Left hindlimb (tissue), 1 donor: ENCODE measurements at regions not wholly inside any gene's neighbourhood (a gene's known extent, or its start where the extent isn't known, plus 50 kb on each side); places are given as distances from the start of the nearest gene placed in this dataset.

Experiments
- DNase-seq: peaks from one replicate; pipeline ENCODE4 v3.0.0-alpha.2; 2018

DNA sequence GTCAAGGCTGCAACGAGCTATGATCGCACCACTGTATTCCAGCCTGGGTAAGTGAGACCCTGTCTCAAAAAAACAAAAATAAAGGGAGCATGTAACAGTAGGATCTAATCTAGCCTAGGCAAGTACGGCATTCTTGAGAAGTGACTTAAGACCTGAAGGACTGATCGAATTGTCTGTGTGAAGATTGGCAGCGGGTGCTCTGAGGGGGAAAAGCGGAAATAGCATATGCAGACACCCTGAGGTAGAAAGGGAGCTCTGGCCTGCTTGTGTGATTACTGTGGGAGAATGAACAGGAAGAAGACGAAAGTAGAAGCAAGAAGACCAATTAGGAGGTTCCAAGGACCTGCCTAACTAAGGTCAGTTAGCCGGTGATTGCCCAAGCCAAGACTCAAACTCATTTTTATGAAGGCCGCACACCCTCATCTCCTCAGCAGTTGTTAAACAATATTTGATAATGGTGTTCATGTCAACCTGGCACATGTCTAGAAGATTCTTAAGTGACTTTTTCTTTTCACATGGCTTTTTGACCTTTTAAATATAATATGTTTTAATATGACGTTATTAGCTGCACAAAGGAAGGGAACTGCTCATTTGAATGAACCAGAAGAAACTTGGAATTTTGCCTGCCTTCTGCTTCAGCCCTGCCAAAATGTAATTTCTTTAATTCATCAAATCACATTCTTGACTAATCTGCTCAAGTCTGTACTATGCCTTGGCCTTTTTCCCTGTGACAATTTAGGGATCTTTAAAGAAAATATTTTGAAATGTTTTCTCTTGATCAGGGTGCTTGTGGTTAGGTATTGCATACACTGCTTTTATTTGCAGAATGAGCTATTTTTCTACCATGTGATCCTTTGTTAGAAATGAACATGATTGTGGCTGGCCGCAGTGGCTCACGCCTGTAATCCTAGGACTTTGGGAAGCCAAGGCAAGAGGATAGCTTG is 289.2 kb upstream of the DMRT1 start:
- DNase-seq: no peak

DNA sequence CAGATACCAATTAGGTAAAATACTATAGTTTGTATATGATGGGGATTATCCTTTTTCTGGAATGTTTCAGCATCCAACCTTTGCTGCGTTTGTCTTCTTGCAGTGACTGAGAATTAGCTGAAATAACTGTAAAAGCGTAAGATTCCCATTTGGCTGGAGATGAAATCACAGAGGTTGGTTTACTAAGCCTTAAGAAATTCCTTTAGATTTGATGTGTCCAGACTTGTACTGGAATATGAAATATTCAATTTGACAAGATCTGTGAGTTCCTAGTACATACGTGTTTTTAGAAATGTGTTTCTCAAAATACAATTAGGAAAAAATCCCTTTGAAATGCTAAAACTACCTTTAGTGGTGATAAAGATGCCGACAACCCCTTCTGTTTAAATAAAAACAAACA is 286.0 kb upstream of the DMRT1 start:
- DNase-seq: no peak

DNA sequence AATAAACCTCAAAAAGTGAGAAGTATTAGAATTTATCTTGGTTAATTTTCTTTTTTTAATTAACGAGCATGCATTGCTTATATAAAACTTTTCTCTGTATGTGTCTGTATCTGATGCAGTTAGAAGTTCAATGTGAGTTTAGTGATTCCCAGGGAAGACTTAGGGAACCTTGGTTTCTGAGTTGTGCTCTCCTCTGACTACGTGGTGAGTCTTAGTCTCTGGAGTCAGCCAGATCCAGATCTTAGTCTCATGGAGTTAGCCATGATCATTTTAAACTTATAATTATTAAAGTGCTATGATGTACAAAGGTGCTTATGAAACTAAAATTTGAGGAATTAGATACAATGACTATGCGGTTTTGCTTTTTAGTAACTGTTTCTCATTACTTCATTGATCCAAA is 285.3 kb upstream of the DMRT1 start:
- no peak for DNase-seq

DNA sequence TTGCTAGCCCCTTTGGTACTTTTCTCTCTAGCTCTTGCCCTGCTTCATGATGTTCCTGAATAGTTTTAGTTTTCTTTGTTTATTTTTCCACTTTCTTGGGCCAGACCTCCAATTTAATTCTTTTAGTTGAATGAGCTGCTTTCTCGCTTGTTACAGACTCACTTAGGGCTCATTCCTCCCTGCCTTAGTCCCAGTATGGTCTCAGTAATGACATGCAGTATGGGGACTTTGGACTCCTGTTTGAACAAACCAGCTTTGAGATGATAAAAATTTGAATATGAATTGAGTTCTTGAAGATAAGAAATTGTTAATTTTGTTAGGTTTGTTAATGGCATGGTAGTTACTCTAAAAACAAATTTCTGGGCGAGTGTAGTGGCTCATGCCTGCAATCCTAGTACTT is 284.8 kb upstream of the DMRT1 start:
- no peak for DNase-seq

DNA sequence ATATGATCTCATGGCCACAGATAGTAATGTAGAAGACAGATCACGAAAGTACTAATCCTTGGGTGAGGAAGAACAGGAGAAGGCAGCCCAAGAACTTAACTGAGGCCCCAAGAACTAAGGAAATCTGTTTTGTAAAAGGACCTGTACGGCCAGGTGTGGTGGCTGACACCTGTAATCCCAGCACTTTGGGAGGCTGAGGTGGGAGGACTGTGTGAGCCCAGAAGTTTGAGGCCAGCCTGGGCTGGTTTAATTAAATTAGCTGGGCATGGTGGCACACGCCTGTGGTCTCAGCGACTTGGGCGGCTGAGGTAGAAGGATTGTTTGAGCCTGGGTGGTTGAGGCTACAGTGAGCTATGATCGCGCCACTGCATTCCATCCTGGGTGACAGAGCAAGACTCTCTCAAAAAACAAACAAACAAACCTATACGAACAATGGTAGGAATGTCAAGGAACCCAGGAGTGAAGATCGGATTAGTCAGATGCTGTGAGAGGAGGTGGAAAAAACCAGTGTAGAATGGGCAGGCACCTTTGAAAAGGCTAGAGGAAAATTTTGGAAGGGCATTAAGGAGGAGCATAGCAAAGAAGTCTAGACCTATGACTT is 283.8 kb upstream of the DMRT1 start:
- no peak for DNase-seq

DNA sequence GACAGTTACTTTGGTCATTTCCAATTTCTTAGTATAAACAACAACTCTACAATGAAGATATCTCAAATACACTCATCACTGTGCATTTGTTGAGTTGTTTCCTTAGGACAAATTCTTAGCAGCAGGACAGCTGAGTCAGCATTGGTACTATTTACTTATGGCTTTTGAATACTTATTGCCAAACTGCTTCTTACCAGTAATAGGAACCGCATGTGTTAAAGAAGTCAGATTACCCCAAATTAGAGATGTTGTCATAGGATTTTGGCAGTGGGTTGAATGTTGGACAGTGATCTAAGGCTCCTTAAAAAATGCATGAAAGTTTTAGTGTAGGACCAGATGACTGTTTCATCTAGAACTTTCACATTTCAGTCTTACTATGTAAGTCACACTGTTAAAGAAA is 280.1 kb upstream of the DMRT1 start:
- DNase-seq: no peak

DNA sequence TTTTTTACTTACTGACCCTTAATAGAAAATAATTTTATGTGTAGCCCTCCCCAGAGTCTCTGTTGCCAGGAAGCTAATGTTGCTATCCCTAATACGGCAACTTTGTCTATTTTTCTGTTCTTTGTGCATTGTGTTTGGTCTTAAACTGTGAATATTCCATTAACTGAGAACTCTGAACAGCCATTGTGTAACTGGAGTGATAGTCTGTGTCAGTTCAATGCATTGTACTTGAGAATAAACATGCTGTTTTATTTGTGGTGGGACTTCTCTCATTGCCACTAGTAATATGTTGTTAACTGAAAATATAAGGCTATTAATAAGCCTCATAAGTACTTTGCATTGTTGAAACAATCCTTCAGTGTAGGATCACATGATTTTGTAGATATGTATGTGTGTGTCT is 278.3 kb upstream of the DMRT1 start:
- DNase-seq: no peak

DNA sequence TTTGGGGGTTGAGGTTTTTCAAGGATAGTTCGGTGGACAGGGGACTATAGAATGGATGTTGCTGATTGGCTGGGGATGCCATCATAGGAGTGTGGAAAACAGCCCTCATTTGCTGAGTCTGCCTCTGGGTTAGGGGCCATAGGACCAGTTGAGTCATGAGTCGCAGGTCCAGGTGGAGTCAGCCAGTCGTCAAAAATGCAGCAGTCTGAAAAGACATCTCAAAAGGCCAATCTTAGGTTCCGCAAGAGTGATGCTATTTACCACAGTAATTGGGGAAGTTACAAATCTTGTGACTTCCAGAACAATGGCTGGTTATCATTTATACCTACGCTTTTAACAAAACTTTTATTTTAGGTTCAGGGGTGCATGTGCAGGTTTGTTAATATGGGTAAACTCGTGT is 276.0 kb upstream of the DMRT1 start:
- no peak for DNase-seq

DNA sequence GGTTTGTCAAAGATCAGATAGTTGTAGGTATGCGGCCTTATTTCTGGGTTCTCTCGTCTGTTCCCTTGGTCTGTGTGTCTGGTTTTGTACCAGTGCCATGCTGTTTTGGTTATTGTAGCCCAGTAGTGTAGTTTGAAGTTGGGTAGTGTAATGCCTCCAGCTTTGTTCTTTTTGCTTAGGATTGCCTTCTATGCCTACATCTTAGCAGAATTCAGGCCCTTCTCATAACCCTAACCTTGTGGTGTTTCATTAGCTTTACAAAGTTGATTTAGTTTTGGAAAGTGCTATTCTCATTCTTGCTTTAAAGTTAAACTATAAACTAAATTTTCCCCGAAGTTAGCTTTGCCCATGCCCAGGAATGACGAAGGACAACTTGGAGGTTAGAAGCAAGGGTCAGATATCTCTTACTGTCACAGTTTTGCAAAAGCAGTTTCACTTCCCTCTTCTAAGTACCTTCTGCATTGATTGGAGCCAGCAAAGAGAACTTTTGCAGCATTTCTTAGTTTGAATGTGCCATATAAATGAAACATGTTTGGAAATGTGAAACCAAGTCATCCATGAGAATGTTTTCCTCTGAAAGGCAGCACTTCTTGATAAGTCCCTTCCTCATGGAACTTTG is 274.3 kb upstream of the DMRT1 start:
- DNase-seq: no peak

DNA sequence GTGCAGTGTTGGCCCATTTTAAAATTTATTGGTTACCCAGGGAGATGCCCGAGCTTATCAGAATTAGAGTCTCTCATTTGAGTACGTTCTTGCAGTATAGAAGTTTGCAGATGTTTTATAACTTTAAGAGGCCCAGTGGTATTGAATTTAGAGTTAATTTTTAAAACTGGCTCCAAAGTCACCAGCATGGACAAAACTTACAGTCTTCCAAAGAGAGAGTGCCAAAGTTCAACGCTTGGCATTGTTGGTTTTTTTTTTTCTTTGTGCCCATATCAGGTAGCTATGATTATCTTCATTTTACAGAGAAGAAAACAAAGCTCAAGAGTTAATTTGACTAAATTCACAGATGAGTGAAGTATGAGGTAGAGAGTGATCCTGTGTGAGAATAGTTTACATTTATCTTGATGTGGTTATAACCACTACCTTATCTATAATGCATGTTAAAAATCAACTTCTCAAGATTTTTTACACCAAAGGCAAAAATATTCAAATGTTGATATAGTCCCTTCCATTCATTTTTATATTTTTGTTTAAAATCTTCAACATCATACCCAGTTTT is 273.7 kb upstream of the DMRT1 start:
- no peak for DNase-seq

DNA sequence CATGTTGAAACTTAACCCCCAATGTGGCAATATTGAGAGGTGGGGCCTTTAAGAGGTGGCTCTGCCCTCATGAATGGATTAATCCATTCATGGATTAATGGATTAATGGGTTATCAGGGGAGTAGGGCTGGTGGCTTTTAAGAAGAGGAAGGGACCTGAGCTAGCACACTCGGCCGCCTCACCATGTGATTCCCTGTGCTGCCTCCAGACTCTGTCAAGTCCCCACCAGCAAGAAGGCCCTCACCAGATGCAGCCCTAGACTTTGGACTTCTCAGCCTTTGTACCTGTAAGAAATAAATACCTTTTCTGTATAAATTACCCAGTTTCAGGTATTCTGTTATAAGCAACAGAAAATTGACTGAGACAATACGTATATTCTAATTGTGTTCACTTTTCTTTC is 272.2 kb upstream of the DMRT1 start:
- no peak for DNase-seq

DNA sequence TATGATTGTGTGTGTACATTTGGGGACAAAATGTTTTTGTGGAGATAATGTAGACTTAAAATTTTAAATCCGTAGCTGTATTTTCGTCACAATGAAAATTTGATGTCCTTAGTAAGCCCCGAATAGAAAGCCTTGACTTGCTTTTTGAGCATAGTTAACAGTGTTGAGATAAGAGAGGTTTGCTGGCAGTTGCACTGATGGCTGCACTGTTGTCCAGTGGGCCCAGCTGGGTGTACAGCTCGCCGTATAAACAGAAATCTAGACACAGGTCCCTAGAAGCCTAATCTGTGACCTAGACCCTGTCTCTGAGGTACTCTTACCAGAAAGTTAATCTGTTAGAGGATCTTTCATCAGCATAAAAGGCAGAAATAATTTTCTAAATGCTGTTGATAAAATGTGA is 271.3 kb upstream of the DMRT1 start:
- no peak for DNase-seq

DNA sequence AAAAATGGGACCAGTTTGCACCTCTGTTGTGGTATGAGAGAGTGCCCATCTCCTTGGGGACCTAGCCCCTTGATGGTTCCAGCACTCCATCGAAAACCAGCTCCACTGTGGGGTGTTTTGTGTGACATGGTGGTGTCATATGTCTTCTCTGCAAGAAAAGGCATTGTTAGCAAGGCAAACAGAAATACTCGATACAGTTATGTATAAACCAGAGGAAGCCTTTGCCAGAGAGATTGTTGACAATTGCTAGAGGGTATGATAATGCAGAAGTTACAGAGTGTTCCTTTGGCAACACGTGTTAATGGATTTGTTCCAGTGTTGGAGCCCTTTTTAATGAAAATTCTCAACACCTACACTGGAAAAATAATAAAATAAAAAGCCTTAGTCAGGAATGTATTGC is 270.4 kb upstream of the DMRT1 start:
- DNase-seq: no peak

DNA sequence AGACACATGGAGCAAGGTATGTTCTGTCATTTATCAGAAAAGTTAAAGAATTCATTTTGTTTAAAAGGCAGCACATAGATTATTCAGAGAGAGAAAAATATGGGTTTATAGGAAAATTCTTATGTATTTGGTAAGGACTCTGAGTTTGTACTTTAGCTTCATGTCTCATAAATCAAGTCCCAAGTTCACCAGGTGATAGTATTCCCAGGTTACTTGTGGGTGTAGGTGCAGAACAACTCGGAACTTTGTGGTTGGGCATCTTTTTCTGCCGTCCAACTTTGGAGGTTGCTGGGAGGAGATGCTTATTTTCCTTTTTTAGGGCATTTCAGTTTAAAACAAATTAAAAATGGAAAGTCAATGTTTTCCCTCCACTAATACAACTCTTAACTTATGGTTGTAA is 269.8 kb upstream of the DMRT1 start:
- no peak for DNase-seq

DNA sequence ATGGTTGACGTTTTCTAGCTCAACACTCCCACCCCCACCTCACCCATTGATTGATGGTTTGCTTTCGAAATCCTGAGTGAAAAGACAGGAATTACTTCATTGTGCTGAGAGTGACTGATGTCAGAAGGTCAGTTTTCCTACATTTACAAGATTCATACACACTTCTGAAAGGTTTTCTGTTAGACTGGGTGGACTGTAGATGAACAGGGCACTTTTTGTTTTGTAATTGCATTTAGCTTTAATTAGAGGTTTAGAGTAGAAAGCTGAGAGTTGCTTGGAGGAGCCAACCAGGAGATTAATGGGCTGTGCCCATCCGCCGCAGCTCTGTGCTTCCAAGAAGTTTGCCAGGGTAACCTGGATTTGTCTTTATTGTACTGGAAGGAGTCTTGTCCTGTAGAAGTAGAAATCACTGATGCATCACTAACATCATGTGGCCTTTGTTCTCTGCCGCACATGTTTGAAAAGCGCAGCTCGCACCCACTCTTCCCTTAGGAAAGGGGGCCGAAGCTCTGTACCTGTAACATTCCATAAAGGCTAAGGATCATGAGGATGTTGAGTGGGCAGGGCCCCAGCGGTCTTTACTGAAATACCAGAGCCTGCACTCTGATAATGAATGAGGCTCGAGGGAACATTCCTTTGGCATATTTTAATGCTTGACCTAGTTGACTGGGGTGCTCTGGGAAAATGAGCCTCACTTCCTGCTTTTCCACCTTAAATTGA is 267.6 kb upstream of the DMRT1 start:
- no peak for DNase-seq

DNA sequence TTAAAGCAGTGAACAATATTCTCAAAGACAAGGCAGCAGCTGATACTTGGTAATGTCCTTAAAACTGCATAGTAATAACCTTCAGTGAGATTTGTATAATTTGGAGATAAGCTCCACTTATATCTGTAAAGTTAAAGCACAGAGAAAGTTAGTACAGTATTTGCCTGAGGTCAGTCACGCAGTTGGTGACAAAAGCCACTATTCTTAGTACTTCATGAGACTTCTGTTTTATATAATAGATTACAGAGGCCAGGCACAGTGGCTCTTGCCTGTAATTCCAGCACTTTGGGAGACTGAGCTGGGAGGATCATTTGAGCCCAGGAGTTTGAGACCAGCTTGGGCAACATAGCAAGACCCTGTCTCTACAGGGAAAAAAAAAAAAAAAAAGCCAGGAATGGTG is 266.4 kb upstream of the DMRT1 start:
- no peak for DNase-seq

DNA sequence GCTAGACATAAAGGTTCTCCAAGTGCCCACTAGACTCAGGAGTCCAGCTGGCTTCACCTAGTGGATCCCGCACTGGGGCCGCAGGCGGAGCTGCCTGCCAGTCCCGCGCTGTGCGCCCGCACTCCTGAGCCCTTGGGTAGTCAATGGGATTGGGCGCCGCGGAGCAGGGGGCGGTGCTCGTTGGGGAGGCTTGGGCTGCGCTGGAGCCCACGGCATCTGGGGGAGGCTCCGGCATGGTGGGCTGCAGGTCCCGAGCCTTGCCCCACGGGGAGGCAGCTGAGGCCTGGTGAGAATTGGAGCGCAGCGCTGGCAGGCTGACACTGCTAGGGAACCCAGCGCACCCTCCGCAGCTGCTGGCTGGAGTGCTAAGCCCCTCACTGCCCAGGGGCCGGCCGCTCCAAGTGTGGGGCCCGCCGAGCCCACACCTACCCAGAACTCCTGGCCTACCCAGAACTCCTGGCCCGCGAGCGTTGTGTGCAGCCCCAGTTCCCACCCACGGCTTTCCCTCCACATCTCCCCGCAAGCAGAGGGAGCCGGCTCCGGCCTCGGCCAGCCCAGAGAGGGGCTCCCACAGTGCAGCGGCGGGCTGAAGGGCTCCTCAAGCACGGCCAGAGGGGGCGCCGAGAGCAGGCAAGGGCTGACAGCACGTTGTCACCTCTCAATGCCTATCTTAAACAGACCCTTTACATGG is 260.7 kb upstream of the DMRT1 start:
- no peak for DNase-seq

DNA sequence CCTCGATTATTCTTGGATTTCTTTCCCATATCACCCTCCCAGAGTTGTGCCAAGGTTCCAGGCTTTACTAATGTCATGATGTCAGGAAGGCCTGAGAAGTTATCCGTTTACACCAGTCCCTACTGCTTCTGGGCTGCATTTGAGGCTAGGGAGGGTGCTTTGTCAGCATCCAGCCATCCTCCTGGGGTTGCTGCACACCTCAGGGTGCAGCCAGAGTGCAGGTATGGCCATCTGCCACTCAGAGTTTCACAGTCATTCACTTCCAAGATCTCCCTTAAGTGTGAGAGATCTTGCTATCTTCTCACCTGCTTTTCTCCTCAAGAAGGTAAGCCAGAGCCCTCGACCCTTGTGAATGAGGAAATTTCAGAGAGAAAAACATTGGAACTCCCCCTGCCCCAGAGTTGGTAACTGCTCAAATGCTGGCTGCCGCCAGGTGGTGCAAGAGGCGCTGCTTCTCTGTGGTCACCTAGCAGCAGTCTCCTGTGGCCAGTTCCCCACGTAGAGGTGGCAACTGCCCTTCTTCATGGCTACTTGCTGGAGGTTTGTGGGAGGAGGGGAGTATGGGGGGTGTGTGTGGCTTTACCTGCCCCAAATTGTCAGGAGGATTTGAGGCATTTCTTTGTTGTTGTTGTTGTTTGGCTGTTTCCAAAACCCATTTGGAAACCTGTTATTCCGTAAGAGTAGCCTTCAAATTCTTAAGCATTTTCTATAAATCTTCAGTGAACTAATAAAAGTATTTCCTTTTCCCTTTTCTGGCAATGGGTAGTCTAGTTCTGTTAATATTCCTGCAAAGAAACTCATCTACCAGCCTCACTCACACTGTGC is 259.6 kb upstream of the DMRT1 start:
- DNase-seq: no peak

DNA sequence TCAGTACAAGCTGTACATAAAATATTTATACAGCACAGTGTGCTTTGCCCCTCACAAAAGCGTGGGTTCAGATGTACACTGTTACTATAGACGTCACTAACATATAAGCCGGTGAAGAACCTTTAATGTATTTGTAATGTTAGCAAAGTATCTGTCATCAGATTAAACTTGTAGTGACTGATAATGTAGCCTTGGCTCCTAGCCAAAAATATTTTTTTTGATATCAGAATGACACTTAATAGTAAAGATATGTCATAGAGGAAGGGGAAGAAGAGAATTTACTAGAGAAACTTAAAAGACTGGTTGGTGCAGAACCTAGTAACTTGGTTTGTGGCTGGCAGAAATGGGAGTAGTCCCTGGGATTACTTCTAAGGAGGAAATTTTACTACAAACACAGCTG is 258.7 kb upstream of the DMRT1 start:
- no peak for DNase-seq

DNA sequence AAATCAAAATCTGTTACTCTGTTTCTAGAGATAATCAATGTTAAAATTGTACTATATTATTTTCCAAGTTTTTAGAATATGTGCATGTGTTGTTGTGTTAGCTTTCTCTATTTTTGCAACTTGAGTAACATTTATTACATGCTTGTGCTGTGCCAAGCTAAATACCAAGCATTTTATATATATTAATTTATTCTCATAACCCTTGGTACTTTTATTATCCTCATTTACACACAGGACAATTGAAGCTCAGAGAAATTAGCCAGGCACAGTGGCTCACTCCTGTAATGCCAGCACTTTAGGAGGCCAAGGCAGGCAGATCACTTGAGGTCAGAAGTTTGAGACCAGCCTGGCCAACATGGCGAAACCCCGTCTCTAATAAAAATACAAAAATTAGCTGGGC is 254.0 kb upstream of the DMRT1 start:
- DNase-seq: no peak

DNA sequence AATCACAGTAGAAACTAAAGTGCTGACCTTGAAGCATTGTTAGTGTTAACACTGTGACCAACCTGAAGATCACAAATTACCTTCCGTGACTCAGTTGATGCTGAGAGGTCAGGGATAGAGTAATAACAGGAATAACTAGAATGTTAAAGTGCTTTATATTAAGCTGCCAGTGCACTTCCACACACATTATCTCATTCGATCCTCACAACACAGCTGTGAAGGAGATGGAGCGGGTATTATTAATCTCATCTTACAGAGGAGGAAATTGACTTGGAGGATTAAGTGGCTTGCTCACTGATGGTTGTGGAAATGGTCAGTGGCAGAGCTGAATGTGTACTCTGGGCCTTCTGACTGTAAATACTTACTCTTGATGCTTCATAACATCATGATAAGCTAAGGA is 252.5 kb upstream of the DMRT1 start:
- no peak for DNase-seq

DNA sequence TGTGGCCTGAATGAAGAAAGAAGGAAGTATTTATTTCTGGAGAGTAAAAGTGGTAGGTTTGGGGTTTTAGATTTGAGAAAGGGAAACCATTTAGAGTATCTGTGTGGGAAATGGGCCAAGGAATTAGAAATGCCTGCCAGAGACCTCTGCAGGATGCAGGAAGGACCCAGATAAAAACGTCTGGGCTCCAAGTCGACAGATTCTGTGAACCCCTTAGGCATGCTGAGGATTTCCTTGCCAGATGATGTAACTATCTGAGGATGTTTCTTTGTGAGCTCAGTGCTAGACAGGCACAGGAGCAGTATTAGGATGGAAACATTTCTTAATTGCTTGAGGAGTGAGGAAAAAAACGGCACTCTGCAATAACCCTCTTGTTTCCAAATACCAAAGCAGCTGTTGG is 251.8 kb upstream of the DMRT1 start:
- no peak for DNase-seq
